ACHN (cell line): ENCODE measurements at regions not wholly inside any gene's neighbourhood (a gene's known extent, or its start where the extent isn't known, plus 50 kb on each side); places are given as distances from the start of the nearest gene placed in this dataset.

Source experiments
- DNase-seq: peaks from one replicate; pipeline ENCODE4 v3.0.0-alpha.2; 2015
- in situ Hi-C: cut with HindIII; loops from 2 replicates; pipeline ENCODE4 v1.10.0; 2017; ENCODE audit warnings: low sequenced_read_pairs, low pct_ligation_motif_present, low pct_unique_long_range_greater_than_20kb

- in situ Hi-C loops = no loop called here
- no peak for DNase-seq
These were observed 416.8 kb downstream of the LRATD1 start for GRCh38 chr2:15049096-15049993.

GRCh38 chr2:15050483-15050882, 418.0 kb downstream of the LRATD1 start:
- in situ Hi-C loops = no loop called here
- DNase-seq = no peak

DNA sequence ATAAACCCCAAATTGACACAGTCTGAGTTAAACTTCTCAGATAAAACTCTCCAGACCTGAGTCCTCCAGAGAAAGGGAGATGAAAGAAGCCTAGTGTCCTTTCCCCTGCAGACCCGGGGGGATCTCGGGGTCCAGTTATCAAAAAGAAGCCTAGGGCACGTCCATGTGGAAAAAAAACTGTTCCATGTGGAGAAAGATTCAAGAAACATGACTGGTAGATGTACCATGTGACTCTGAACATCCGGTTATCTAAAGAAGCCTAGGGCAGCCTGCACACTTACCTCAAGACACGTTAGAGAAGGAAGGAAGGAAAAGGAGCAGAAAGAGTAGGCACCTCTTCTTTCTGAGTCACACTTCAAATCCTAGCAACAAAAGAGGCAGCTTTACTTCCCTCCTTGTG, 421.0 kb downstream of the LRATD1 start:
- in situ Hi-C loops = no loop called here
- DNase-seq = no peak

GRCh38 chr2:15058015-15058720, 425.7 kb downstream of the LRATD1 start:
- DNase-seq = peak; percentile 23
- in situ Hi-C loops = no loop called here

GRCh38 chr2:15058721-15059157, 426.2 kb downstream of the LRATD1 start:
- in situ Hi-C loops = no loop called here
- DNase-seq = no peak

- in situ Hi-C loops = no loop called here
These were observed 427.5 kb downstream of the LRATD1 start for GRCh38 chr2:15059870-15060512.

DNA sequence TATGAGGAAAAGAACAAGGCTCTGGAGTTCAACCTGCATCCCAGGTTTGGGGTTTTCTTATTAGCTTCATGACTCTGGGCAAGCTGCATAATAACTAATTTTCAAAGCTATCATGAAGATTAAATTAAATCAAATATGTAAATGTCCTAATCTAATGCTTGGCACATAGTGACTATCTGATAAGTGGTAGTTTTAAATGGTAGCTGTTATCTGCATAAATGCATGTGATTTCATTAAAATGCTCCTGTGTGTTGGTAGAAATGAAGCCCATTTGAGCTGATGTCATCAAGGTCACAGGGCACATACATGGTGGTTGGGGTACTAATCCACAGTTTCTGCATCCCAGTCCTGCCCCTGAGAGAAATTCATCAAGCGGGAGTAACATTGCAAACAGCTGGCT, 428.8 kb downstream of the LRATD1 start:
- DNase-seq = no peak
- in situ Hi-C loops = no loop called here

More at GRCh38 chr2:15059870-15060512, 427.5 kb downstream of the LRATD1 start:
- DNase-seq = no peak

- in situ Hi-C loops = no loop called here
- no peak for DNase-seq
These were observed 433.6 kb downstream of the LRATD1 start for GRCh38 chr2:15066138-15066537.

- DNase-seq = no peak
- in situ Hi-C loops = no loop called here
These were observed 436.6 kb downstream of the LRATD1 start for GRCh38 chr2:15069149-15069548.

- in situ Hi-C loops = no loop called here
- no peak for DNase-seq
These were observed 440.3 kb downstream of the LRATD1 start for GRCh38 chr2:15072836-15073235.

DNA sequence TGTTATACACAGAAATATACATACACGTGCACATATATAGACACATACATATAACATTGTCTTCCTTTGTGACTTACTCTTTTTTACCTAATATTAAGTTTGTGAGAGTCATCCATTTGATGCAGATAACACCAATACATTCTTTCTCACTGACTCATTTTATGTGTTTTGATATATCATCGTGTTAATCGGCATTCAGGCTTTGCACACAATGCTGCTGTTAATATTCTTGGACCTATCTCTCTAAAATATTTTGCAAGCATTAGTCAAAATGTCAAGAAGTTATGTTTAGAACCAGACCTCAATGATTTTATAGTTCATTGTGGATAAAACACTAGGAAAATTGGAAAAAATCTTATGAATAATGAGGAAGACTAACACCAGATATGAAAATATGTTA, 441.1 kb downstream of the LRATD1 start:
- in situ Hi-C loops = no loop called here
- DNase-seq = no peak

GRCh38 chr2:15074319-15074718, 441.8 kb downstream of the LRATD1 start:
- in situ Hi-C loops = no loop called here
- no peak for DNase-seq

GRCh38 chr2:15074751-15075700, 442.5 kb downstream of the LRATD1 start:
- no peak for DNase-seq
- in situ Hi-C loops = no loop called here

GRCh38 chr2:15076668-15077067, 444.2 kb downstream of the LRATD1 start:
- in situ Hi-C loops = no loop called here

GRCh38 chr2:15081356-15081755, 448.8 kb downstream of the LRATD1 start:
- no peak for DNase-seq
- in situ Hi-C loops = no loop called here

More at GRCh38 chr2:15076668-15077067, 444.2 kb downstream of the LRATD1 start:
- no peak for DNase-seq

DNA sequence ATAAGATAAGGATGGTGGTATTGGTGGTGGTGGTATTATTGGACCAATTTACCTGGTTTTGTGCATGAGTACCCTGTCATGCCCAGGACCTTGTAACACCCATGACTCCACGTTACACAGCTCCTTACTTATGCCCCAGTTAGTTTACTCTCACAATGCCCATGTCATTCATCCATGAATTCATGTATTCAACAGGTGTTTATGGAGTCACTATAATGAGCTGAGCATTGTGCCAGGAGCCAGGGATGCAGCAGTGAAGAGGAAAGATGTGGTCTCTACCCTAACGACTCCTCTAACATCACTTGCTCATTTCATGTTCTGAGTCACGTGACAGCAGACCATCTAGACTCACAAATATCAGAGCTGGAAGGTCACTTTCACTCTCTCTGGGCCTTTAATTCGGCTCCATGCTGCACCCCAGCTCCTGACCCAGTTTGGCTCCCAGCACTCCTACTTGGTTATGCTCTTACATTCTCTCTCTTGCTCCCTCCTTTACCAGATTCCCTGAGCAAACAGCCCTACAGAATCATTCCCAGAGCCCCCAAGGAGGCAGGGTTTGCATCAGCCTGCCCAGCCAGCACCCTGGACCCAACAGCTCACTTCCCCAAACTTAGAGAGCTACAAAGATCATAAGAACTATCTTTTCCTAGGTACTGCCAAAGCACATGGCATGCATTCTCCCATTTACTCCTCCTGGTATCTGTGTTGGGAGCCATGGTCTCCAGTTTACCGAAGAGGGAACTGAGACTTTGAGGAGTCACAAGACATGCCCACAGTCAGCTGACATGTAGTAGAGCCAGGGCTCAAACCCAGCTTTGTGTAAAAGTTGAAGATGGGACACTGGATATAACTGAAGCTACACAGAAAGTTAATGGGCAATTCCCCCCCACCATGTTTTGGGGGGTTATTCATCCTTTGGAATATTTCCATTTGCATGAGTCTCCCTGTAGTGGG, 449.9 kb downstream of the LRATD1 start:
- in situ Hi-C loops = no loop called here
- no peak for DNase-seq

GRCh38 chr2:15084826-15085489, 452.4 kb downstream of the LRATD1 start:
- no peak for DNase-seq
- in situ Hi-C loops = no loop called here
